GM21529 (cell line): ENCODE measurements at regions not wholly inside any gene's neighbourhood (a gene's known extent, or its start where the extent isn't known, plus 50 kb on each side); places are given as distances from the start of the nearest gene placed in this dataset.
"Not testable (repeated sequence)": the region's sequence is repeated elsewhere in the genome, so short reads cannot be mapped to it uniquely, and the experiment has no call there.

Experiments used
- ATAC-seq: cut with Tn5 transposase; IDR thresholded peaks from one replicate; pipeline ENCODE4 v1.9.1; 2021; ENCODE audit not compliant: unreplicated experiment

DNA sequence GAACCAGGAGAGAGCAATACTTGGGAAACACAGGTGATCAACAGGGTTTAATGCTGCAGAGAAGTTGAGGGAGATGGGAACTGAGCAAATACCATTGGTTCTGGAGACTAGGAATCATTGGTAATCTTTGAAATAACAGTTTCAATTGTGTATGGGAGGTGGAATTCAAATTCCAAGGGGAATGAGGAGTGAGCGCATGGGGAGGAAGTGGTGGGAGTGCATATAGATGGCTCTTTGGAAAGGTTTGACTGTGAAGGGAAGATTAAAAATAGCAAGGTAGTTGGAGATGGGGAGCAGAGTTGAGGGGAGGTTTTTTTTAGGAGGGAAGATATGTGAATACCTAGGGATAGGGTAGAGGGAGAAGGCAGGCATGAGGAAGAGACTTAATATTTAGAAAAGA is 51.1 kb upstream of the ROPN1 start:
- ATAC-seq, result no peak

DNA sequence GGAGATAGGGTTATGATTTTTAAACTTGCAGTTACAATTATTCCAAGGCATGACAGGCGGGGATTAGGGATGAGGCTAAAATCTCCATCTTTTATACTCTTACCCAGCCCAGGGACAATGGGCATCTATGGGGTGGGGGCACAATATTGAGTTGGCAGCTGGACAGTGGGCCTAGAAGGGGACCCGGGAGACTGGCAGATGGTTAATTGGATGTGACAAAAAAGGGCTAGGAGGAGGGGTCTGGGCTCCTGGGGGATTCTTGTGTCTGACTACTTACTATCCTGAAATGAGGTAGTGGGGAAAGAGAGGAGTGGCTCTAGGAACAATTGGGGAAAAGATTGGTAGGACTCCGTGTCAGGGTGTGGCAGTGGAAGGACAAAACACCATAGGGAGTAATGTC is 53.0 kb upstream of the ROPN1 start:
- no peak for ATAC-seq

DNA sequence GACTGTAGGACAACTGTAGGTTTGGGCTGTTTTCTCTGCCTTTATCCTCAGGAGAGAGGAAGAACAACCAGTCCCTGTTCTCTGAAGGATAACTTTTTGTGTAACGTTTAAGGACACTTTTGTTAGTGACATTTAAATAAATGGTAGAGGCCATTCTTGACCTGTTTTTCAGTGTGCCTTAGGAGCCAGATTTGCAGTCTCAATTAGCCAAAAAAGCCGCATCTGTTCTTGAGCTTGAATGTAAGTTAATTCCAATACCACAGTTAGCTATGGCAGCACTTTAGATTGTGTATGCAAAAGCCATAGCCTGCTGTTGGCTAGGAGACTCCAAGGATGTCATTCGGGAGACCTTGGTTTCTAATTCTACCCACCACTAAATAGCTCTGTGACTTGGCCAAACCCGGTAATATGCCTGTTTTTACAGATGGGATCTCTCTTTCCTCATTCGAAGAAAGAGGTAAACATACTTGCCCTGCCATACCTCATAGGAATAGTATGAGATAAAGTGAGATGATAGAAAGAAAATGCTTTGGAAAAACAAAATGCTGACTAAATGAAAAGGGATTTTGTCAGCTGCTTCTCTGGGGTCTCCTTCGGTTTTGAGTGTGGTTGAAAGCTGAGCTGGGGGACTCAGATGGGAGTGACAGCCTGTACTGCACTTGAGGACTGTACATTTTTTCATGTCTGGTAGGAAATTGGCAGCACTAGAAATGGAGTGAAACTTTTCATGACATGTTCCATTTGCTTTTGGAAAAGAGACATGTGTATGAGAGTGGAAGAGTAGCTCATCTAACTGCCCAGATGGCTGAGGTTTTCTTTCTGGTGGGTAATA is 57.3 kb upstream of the ROPN1 start:
- no peak for ATAC-seq

DNA sequence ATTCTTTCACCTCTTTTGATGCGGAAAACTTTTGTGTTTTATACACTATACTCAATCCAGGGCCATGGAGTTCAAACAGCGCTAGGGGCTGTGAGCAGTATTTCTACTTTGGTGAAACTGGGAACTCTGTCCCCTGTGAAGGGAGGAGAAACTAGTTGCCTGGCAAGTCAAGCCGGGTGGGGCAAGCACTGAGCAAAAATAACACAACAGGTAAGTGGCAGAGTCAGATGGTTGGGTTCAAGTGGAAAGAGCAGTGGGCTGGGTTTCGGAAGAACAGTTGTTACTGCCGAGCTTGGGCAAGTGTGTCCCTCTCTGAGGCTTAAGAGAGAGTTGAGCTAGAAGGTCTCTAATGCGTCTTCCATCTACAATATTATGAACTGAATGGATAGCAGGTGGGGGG is 59.7 kb upstream of the ROPN1 start:
- no peak for ATAC-seq

DNA sequence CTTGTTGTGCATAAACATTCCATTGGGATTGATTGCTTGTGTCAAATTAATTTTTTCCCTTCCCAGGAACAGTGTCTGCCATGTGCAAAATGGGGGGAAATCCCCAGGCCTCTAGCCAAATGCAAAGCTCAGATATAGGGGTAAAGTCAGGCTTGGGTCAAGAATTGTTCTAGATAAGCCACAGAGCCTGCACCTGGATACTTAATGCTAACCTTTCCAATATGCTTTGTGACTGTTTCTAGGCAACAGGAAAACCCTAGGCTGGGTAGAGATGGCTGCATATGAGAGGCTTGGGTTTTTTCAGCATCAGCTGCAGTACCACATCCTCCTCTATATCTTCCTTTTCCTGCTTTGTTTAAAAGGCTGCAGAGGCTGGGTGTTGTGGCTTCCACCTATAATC is 61.9 kb upstream of the ROPN1 start:
- no peak for ATAC-seq

DNA sequence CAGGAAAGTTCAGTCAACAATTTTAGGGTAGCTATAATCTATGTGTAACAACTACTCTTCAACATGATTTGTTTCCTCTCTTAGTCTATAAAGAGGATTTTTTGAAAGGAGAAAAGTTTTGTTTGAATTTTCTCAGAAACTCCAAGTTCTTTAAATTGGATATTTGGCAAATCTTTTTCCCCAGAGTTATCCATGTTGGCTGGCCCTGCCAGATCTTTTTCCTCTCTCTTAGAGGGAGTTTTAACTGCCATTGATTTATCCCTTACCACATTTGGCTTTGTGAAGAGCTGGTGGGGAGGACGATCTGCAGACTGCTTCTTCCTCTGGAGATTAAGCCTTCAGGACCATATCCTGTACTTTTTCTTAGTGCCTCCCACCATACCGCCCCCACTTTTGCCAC is 64.9 kb upstream of the ROPN1 start:
- ATAC-seq, result no peak

DNA sequence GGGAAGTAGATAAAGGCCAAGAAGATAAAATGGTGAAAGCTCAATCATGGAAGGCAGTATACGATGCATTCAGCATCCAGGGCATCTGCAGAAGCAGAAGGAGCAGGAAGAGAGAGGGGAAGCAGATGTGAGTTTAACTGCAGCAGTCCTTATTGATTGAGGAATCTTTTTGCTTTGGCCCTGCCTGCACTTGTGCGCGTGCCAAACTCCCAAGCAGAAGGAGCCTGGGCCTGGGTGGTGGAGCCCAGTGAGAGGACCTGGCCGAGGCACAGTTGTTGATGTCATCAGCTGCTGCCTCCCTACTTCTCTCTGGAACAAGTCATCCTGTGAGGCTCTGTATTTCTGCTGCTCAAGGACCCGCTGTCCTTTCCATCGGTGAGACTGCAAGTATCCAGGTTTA is 65.5 kb upstream of the ROPN1 start:
- ATAC-seq, result no peak

DNA sequence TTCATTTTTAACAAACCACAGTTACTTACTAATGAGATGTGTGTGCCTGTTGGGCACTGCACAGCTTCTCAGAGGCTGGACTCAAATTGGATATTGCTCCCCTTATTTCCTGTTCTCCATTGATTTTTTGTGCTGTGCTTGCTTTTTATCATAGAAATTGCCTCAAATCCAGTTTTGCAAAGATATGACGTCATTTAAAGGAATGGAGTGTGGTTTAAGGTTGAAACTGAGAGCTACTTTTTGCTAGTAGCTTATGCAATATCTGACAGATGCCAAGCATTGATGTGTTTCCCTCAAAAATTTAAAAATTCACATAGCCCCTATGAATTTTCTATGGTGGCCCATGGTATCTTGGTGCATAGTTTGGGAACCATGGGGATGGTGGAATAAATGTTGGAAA is 67.7 kb upstream of the ROPN1 start:
- ATAC-seq, result no peak

DNA sequence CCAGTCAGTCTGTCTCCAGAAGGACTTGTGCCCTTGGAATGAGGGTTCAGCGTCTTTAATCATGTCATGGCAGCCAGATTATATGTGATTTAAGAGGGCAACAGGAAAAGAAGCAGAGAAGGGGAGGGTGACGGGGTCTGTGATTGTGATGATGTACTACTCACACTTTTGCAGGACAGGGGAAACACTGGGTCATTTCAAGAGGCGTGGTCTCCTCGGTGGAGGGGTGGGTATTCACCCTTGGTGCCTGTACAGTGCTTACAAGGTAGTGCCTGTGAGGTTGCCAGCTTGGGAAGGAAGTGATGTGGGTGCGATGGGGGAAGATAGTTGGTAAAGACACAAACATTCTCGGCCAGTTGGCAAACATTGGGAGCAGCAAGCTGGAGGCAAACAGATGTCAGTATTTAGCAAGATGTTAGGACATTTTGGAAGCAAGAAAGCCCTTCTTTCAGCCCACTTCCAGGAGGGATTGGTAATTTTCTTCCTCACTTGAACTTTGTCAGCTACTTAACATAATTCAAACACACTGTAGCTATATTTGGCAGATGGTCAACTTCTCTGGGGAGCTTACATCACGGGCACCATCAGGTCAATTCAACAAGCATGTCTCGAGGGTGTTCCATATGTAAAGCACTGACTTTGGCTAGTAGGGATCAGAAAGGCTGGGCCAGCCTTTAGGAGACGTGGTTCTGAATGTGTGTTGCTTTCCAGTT is 71.4 kb upstream of the ROPN1 start:
- ATAC-seq, result no peak

DNA sequence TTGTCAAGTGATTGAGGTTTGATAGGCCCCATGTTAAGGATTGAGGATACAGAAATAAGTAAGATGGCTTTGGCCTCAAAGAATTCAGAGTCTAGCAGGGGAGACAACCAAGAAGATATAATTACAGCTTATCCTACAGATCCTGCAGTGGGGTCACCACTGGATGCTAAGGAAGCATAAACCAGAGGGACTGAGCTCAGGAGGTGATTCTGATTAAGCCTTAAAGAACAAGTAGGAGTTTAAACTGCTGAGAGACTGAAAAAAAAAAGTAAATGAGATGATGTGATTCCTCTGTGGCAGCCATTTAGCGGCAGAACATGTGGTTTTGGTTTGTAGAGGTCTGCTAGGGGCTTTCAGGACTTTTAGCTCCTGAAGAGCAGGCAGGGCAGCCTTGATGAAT is 72.1 kb upstream of the ROPN1 start:
- no peak for ATAC-seq

DNA sequence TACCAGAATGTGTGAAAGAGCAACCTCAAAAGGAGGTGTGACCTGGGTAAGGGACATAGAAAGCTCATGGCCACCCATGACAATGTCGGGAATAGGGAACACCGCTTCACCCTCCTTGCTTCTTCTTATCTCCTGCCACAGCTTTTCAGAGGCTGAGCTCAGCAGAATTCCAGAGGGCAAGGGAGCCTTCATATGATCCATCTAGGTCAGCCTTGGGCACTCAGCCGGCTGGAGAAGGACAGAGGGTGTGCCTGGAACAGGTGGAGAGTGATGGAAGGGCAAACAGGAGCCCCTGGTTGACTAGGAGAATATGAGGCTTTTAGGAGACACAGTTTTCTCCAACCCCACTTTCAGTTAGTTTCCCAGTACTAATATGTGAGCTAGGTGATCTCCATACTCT is 74.6 kb upstream of the ROPN1 start:
- not testable (repeated sequence) for ATAC-seq

DNA sequence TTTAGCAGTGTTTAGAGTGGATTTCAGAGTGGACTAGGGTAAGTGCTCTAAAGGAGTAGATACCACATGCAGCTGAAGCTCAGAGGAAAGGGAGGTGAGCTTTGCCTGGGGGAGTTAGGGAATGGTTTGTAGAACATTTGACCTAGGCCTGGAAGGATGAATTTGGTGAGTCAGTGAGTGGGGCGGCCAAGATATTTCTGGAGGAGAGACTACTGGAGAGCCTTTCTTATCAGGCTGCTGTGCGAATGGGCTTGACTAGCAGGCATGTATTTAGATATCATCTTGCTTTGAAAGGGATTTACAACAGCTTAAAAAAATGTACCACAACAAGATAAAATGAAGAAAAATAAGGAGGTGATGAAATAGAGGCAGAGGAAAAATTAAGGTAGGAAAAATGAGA is 77.8 kb upstream of the ROPN1 start:
- ATAC-seq, result not testable (repeated sequence)

DNA sequence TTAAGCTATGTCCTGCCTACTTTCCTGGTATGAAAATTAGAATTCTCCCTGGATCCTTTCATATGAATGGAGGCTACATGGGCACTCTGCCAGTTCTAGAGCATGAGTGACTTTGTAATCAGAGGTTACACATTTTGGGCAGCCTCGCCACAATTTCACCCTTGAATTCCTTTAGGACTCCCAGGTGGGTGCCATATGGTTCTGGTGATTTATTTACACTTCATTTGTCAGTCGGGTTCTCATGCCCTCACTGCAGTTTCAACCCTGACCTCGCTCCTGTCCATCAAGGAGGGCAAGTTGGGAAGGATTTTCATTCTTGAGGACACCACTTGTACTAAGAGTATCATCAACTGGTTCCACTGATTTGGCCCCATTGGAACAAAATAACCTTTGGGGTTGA is 83.2 kb upstream of the ROPN1 start:
- not testable (repeated sequence) for ATAC-seq

DNA sequence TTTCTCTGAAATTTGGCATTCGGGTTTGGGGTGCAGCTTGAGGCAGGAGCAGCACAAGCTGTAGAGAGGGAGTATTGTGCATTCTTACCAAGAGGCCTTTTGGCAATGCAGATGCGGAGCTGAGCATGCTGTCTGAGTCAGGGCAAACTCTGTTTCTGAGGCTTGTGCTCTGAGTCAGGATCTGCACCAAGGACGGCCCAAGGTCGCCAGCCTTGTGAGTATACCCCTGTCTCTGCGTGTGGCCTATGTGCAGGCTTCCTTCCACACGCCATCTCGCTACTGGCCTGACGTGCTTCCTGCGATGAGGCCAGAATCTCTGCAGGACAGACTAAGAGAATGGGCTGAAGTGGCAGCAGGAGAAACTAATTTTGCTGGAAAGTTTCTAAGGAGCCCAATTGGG is 83.8 kb upstream of the ROPN1 start:
- ATAC-seq, result no peak

DNA sequence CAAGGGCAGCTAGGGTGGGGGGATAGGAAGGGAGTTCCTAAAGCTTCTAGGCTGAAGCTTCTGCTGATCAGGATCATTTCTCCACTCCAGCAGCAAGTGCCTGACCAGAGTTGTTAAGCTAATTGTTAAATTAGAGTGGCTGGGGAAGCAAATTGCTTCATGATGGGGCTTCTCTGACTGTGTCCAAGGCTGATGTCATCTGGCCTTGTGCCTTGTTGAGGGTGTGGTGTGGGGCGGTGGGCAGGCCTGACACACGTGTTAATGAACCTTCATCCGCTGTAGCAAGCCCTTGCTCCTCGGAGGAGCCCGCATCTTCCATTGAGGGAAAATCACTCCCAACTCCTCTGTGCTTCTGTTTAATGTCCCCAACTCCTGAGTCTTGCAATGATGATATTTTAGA is 84.3 kb upstream of the ROPN1 start:
- ATAC-seq, result no peak

DNA sequence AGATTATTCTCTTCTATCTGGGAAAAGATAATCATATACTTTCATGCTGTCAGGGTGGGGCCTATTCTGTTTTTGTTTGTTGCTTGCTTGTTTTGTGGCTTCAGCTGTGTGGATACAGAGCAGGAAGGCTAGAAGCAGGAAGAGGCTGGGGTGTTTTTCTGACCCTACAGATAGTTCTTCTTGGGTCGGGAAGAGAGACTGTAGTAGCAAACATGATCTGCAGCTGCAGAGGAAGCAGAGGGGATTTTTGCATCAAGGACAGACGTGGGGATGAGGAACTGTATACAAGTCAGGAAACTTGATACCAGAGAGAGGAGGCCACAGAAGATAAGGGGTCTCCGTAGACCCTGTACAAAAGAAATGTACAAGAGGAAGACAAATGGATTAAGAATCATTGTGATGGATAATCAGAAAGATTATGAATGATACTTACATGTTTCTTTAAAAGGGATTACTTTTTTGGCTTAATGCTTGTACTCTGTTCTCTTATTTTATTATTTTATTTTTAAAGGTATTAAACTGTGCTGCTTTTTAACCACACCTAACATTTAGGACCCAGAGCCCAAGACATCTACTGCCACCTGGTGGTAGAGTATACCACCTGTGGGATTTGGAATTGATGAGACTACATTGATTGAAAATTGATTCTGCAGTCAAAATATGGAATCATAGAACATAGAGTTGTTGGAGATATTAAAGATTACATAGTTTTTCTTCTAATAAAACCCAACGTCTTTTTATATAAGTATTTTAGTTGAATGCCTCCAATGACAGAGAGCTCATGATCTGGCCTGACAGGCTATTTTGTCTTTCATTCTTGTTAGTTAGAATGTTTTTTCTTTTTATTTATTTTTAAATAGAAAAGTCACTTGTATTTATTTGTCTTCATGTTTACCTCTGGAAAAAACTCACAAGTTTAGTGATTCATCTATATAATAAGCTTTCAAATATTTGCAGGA is 87.3 kb upstream of the ROPN1 start:
- no peak for ATAC-seq

DNA sequence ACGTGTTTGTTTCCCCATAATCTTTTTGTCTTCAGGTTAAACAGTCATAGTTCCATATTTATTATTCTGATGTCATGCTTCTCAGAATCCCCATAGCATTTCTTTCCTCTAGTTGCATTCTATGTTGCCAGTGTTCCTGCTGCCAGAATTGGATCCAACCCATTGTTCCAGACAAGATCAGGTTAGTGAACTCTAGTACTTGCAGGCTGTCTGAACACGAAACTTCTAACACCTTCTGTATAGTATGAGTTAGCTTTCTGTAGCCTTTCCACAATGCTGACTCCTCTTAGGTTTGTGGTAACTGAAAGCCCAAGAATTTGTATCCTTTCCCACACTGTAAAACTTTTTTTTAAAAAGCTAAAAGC is 88.0 kb upstream of the ROPN1 start:
- no peak for ATAC-seq

DNA sequence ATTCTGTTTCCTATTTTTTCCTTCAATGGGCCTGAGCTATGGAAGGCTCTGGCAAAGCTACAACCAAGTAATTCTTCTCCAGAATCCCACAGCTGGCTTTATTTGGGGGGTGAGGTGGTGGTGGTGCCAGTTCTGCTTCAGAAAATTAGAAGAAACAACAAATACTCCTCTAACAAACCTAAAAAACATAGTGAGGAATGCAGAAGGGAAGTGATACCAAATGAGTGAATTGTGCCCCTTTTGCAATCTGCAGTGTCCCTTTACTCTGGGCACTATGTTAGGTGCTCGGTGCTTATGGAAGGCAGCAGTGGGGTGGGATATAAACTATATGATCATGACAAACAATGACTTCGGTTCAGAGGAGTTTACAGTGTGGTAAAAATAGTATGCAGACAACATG is 90.4 kb upstream of the ROPN1 start:
- ATAC-seq, result no peak

DNA sequence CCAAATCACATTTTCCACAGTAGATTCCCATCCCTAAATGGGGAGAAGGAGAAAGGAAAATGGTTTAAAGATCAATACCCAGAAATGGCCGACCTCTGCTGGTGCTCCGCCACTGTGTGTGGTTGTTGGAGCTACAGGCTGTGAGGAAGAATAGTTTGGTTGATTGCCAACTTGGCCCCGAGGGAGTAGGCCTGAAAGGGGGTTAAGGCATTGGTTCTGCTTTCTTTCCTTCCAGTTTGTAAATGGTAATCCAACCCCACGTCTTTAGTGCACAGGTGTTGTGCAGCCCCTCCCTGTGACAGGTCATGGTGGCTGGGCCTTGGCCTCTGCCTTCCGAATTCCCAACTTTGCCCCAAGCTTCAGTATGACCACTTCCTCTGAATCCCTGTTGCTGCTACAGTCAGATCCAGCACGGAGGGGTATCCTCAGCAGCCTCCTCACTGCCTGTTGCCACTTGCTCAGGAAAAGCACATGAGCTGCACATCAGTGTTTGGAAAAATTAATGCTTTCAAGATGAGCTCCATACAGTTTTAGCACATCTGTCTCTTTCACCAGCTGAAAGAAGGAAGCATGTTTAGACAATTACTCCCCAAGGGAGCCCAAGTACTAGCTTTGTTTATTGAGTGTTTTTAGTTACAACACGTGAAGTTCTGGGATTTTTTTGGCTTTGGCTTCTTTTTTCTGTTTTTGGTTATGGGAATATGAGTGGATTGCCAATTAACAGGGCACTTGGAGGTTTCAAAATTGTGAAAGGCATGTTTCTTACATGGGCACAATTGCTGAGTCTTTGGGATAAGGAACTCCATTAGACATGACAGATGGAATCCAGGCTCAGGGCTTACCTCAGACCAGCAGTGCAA is 92.3 kb upstream of the ROPN1 start:
- no peak for ATAC-seq

DNA sequence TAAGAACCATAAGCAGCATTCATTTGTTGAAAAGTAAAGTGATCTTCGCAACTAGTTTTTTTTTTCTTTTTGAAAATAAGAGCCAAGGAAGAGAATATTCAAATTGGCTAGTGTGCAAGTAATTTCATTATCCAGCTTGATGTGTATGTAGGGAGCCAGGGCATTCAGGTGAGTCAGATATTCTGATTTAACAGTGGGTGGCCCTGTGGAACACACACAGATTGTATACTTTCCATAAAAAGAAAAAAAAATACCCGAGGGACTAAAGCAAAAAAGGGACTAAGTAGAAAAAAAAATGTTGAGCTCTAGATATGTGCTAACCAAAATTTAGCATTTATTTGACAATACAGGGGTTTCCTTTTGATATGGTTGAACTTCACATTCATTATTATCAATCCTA is 96.9 kb upstream of the ROPN1 start:
- ATAC-seq, result no peak

DNA sequence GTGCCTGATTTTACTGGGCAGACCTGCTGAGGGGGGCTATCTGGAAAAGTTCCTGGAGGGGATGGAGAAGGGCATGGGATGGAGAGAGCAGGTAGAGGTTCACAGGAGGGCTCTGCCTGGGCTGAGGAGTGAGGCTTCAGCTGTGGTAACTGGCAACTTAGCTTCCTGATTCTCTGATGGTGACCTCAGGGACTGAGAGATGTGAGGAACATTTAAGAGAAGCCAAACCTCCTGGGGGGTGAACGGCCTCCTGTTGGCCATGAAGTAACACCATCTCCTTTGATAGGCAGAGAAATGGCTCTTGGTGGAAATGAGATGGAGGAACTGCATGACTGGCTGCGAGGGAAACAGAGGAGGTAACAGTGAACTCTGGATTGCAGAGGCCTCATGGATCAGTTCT is 97.3 kb upstream of the ROPN1 start:
- ATAC-seq, result no peak
